Vagina (tissue), 2 donors: ENCODE measurements at regions not wholly inside any gene's neighbourhood (a gene's known extent, or its start where the extent isn't known, plus 50 kb on each side); places are given as distances from the start of the nearest gene placed in this dataset.

Source experiments
- CTCF ChIP-seq, 3 experiments: fragments of 450-650 bp in 2 of 3; fragments of 200-600 bp in 1 of 3; sonication (generic) in 1 of 3; IDR thresholded peaks; one replicate each; pipeline ENCODE4 v1.5.1; 2017 to 2019; ENCODE audit warnings: antibody characterized with exemption in 3 of 3, mild to moderate bottlenecking in 2 of 3, moderate library complexity in 2 of 3
- POLR2A ChIP-seq, 2 donors: fragments of 450-650 bp; IDR thresholded peaks; one replicate each; pipeline ENCODE4 v1.6.1; 2017; ENCODE audit warnings: antibody characterized with exemption in 2 of 2, mild to moderate bottlenecking in 2 of 2, moderate library complexity in 2 of 2
- POLR2AphosphoS5 ChIP-seq, 2 donors: sonication (generic); formaldehyde crosslinking; IDR thresholded peaks; one replicate each; pipeline ENCODE4 v1.9.0; 2017; ENCODE audit warnings: antibody characterized with exemption in 2 of 2, mild to moderate bottlenecking in 2 of 2, low read depth in 1 of 2; ENCODE audit not compliant: insufficient read depth in 1 of 2

GRCh38 chr2:18373081-18373480, 187.4 kb downstream of the RDH14 start:
- no peak for TF ChIP-seq CTCF (IDR thresholded peaks at IDR 0.05)
- no peak for TF ChIP-seq POLR2A (IDR thresholded peaks at IDR 0.05)
- no peak for TF ChIP-seq POLR2AphosphoS5 (IDR thresholded peaks at IDR 0.05; ENCODE audit: insufficient read depth in 1 of 2, low read depth in 1 of 2)
